LNCaP clone FGC (cell line): ENCODE measurements at regions not wholly inside any gene's neighbourhood (a gene's known extent, or its start where the extent isn't known, plus 50 kb on each side); places are given as distances from the start of the nearest gene placed in this dataset.

Source experiments
- DNase-seq: peaks from one replicate; pipeline ENCODE4 v3.0.0-alpha.2; 2011; ENCODE audit warnings: low read depth
- H3K4me3 ChIP-seq: 2 replicates; pipeline ENCODE4 v1.5.1; 2011; ENCODE audit warnings: mild to moderate bottlenecking, low read depth, low read length, control low read depth
- TF ChIP-seq, protein P1 (sequence below): IDR thresholded peaks from 2 replicates; pipeline ENCODE4 v1.5.1; 2012; ENCODE audit warnings: mild to moderate bottlenecking; ENCODE audit not compliant: control insufficient read depth, insufficient read depth; ENCODE audit errors: extremely low read depth

DNA sequence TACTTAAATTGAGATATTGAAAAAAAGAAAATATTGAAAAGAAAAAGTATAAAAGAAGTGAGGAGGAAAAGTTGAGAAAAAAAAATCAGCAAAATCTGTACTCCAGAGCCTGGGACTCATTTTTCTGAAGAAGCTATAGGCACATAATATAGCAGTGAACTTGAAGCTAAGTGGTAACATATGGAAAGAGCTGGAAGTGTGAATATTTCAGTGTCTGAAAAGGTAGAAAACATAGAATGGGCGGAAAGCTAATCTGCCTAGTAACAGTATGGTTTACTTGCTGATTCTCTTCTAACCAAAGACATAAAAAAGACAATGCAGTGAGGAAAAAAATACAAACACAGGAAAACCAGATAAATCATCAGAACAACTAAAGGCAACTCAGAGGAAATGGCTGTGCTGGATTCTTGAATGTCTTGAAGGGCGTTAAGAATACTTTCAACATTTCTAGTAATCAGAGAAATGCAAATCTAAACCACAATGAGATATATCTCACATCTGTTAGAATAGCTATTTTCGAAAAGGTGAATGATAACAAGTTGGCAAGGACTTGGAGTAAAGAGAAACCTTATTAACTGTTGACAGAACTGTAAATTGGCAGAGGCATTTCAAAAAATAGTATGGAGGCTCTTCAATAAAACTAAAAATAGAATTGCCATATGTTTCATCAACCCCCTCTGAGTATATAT lies 784.6 kb downstream of the LRFN5 start:
- TF ChIP-seq, protein P1, sequence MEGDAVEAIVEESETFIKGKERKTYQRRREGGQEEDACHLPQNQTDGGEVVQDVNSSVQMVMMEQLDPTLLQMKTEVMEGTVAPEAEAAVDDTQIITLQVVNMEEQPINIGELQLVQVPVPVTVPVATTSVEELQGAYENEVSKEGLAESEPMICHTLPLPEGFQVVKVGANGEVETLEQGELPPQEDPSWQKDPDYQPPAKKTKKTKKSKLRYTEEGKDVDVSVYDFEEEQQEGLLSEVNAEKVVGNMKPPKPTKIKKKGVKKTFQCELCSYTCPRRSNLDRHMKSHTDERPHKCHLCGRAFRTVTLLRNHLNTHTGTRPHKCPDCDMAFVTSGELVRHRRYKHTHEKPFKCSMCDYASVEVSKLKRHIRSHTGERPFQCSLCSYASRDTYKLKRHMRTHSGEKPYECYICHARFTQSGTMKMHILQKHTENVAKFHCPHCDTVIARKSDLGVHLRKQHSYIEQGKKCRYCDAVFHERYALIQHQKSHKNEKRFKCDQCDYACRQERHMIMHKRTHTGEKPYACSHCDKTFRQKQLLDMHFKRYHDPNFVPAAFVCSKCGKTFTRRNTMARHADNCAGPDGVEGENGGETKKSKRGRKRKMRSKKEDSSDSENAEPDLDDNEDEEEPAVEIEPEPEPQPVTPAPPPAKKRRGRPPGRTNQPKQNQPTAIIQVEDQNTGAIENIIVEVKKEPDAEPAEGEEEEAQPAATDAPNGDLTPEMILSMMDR = no peak
- H3K4me3 ChIP-seq = no peak overlapping the region
- no peak for DNase-seq

DNA sequence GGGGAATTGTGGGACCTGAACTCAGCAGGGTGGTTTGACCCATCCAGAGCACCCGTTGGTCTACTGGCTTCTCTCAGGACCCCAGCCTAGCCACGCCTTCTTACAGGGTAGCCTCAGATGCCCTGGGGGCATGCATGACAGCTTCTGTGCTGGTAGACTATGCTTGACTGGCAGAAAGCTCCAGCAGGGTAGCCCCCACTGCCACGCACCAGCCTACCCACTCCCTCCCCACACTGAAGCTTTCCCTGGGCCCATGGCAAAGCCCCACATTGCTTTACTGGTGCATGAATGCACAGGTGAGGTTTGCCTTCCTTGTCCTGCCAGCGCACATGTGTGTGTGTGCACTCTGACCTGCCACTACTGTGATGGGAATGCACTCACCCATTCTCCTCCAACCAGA lies 772.2 kb downstream of the LRFN5 start:
- DNase-seq = no peak
- TF ChIP-seq, protein P1 = no peak
- H3K4me3 ChIP-seq = no peak overlapping the region

DNA sequence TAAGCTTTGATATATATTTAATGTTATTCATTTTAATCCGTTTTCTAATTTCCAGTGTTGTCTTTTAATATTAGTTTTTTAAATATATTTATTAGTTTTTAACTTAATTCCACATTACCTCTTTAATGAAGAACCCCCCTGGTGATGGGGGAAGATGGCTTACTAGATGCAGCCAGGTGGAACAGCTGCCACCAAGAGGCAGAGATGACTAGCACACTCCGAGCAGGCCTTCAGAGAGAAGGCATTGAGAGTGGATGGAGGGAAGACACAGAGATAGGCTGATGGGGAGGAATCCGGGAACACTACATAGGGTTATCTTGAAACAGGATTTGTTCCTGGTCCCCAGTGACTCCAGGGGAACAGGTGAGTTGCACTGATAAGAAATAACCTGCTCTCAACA lies 771.6 kb downstream of the LRFN5 start:
- no peak overlapping the region for H3K4me3 ChIP-seq
- no peak for DNase-seq
- TF ChIP-seq, protein P1 = 0 out of 2 replicates have a peak, but pooled peaks have one; percentile 13

DNA sequence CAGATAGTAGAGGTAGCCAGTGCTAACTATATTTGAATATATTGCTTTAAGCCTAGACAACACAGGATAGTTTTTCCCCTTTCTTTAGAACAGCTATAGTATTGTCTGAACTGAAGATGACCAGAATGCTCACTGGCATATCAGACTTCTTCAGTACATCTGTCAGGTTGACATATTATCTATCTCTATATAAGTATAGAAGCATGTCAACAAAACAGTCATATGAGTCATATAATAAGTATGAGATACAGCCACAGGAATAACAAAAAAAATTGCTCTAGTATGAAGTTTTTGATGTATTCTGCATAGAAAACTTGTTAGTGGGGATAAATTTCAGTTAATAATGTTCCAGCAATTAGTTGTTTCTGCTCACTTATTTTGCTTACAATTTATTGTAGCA lies 767.7 kb downstream of the LRFN5 start:
- TF ChIP-seq, protein P1 = no peak
- no peak for DNase-seq
- H3K4me3 ChIP-seq = no peak overlapping the region

DNA sequence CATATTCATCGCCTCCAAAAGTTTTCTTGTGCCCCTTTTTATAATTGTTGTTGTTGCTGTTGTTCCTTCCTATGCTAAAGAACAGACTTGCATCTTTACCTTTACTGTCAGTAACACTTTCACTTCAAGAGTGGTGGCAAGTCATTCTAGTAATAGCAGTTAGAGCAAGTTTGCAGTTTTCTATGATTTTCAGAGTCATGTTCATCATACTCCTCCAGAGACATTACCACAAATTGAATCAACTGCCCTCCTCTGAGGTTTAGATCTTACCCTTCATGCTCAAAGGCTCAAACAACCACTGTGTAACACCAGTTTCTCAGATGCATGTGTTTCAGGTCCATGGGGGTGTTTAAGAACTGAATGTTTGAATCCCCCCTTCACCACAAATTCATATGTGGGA lies 763.4 kb downstream of the LRFN5 start:
- H3K4me3 ChIP-seq = no peak overlapping the region
- TF ChIP-seq, protein P1 = no peak
- no peak for DNase-seq

DNA sequence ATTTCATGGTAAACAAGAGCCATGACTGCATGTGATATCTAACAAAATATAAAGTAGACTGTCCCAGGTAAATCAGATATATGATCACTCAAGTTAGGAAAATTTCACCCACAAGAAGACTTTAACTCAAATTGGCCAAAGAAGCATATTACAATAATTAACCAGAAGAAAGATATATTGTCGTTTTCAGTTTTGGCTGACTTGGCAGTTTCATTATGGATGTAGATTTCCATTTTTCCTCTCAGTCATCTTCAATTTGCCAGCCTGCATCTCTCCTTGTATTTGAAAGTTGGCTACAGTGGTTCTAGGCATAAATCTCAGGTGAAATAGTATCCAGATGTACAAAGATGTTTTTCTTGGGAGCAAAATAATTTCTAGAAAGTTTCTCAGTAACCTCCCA lies 761.6 kb downstream of the LRFN5 start:
- TF ChIP-seq, protein P1 = no peak
- H3K4me3 ChIP-seq = no peak overlapping the region
- DNase-seq = no peak

DNA sequence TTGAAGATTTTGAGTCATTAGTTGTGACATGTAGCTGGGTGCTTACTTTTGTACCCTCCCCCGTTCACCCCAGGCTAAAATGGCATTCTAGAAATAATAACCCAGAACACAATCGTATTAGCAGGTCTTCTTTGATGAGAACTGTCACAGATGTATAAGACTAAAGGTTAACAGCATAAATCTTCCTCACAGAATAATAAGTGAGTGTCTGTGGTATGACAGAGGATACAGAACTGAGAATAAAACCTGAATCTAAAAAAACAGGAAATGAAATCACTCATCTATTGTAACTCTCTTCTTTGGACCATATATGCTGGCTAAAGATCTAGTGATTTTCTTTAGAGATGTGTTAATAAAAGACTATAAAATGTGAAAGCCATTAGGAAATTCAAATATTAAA lies 746.6 kb downstream of the LRFN5 start:
- TF ChIP-seq, protein P1 = no peak
- H3K4me3 ChIP-seq = no peak overlapping the region
- no peak for DNase-seq
